SH-SY5Y (cell line): ENCODE measurements at regions not wholly inside any gene's neighbourhood (a gene's known extent, or its start where the extent isn't known, plus 50 kb on each side); places are given as distances from the start of the nearest gene placed in this dataset.

Source experiments
- GATA2 ChIP-seq: IDR thresholded peaks from 2 replicates; pipeline ENCODE4 v1.6.1; 2011; ENCODE audit warnings: mild to moderate bottlenecking, low read depth, low read length
- GATA3 ChIP-seq: IDR thresholded peaks from 2 replicates; pipeline ENCODE4 v1.6.1; 2011; ENCODE audit warnings: low read depth, mild to moderate bottlenecking, low read length, moderate library complexity

DNA sequence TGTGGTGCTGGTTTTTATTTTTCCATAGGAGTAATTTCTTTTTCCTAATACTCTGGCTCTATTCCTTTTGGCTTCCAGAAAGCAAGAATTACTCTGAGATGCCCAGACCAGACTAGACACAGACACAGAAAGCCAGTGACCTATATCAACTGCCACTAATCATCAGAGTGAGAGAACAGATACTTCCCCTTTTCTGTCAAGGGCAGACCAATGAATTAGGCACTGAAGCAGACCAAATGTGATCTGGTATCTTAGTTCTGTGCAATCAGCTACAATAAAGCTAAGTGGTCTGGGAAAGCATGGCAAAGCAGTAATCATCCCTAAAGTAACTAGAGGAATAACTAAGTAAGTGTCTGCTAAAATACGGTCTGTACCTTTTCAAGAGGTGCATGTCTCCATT, 239.1 kb downstream of the ELAVL2 start:
- TF ChIP-seq GATA3 (no peak), GATA2 (no peak)
